Aorta (tissue), 5 donors: ENCODE measurements at regions not wholly inside any gene's neighbourhood (a gene's known extent, or its start where the extent isn't known, plus 50 kb on each side); places are given as distances from the start of the nearest gene placed in this dataset.

Source experiments
- ATAC-seq: fragments of 200-7000 bp; cut with Tn5 transposase; one replicate; pipeline ENCODE4 v1.9.1; 2022; ENCODE audit warnings: moderate library complexity; ENCODE audit not compliant: low FRiP score
- DNase-seq, 2 donors: peaks; one replicate each; pipeline ENCODE4 v3.0.0-alpha.2; 2020
- H3K27ac ChIP-seq, 2 donors: one replicate each; pipeline ENCODE4 v1.5.1; 2013; ENCODE audit warnings: low read length in 2 of 2, mild to moderate bottlenecking in 2 of 2, moderate library complexity in 2 of 2, control low read depth in 1 of 2, inconsistent platforms in 1 of 2, low read depth in 1 of 2
- H3K27me3 ChIP-seq, 2 donors: one replicate each; pipeline ENCODE4 v1.6.1; 2013; ENCODE audit warnings: control low read depth in 1 of 2, low read length in 1 of 2, mild to moderate bottlenecking in 1 of 2, moderate library complexity in 1 of 2; ENCODE audit not compliant: insufficient read depth in 2 of 2, control insufficient read depth in 1 of 2
- H3K36me3 ChIP-seq, 2 donors: one replicate each; pipeline ENCODE4 v1.6.1; 2013; ENCODE audit warnings: control low read depth in 1 of 2, low read length in 1 of 2, mild to moderate bottlenecking in 1 of 2; ENCODE audit not compliant: insufficient read depth in 2 of 2, control insufficient read depth in 1 of 2
- H3K4me1 ChIP-seq, 2 donors: one replicate each; pipeline ENCODE4 v1.6.1; 2013; ENCODE audit warnings: low read length in 2 of 2, control low read depth in 1 of 2, mild to moderate bottlenecking in 1 of 2, moderate library complexity in 1 of 2; ENCODE audit not compliant: insufficient read depth in 2 of 2, control insufficient read depth in 1 of 2
- H3K4me3 ChIP-seq, 2 donors: one replicate each; pipeline ENCODE4 v1.5.1; 2013; ENCODE audit warnings: low read length in 2 of 2, control low read depth in 1 of 2, mild to moderate bottlenecking in 1 of 2
- H3K9me3 ChIP-seq: one replicate; pipeline ENCODE4 v1.6.1; 2013; ENCODE audit warnings: mild to moderate bottlenecking, low read length; ENCODE audit not compliant: control insufficient read depth
- WGBS, 2 donors: extraction: QIAGEN DNeasy Blood & Tissue Kit; methylation state at CpG; one replicate each; pipeline ENCODE4 v1.1.7; 2013; 5-methylcytosine and 5-hydroxymethylcytosine counted together
- intact Hi-C, 2 donors: fragments of 100-400 bp; cut with DNase I; formaldehyde crosslinking; loops; one replicate each; pipeline versions ENCODE4 v1.14.2 to v1.15.0; 2022
- donor health status: healthy with polysubstance abuse.
- donor health status: Bipolar disorder and iron deficiency.
- donor health status: DM: no; HTN: no; CAD: no.
- donor health status: DM: no; HTN: no; CAD: no.
- donor health status: DM: yes; HTN: yes; CAD: no.

DNA sequence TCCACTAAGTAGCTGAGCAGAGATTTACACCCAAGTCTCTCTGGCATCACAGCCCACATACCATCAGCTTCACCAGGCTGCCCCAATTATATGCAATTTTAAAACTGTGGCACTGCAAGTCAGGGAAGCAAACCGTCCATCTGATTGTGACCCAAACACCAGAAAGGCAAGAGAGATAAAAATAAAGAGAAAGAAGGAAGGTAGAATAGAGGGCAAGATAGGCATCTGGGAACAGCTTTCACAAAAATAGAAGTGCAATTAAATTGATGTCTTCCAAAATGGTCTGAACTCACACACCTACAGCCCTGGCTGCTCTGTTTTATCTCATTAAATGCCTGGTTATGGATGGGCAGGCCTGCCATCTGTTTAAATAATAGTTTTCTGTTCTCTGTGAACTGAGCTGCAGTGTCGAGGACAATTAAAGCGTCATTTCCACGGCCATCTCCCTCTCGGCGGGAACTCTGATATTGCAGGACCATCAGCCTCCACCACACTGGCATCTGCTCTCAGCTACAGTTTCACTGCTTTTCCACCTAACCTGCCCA, 509.1 kb downstream of the INHBA start:
- intact Hi-C loops = no loop called here
- DNase-seq (no peak), ATAC-seq (no peak)
- H3K36me3 ChIP-seq = no peaks in the 10 kb centered on the region
- H3K27me3 ChIP-seq = no peaks in the 10 kb centered on the region
- H3K4me3 ChIP-seq = no peak overlapping the region
- H3K27ac ChIP-seq = no peak overlapping the region
- WGBS, 2 donors = 89% methylated on average over 6 of the region's 6 CpGs
- no peaks in the 10 kb centered on the region for H3K9me3 ChIP-seq
- peaks cover 0 to 4% of the 10 kb centered on the region in 2 donors for H3K4me1 ChIP-seq

- intact Hi-C loops = no loop called here
- Histone ChIP-seq H3K4me1 (peaks cover 7 to 10% of the 10 kb centered on the region in 2 donors), H3K9me3 (no peaks in the 10 kb centered on the region), H3K36me3 (no peaks in the 10 kb centered on the region), H3K27ac (peak overlapping the region in 1 of 2 donors; percentile 67), H3K4me3 (no peak overlapping the region), H3K27me3 (no peaks in the 10 kb centered on the region)
- DNase-seq = no peak
- 60 to 64% methylated on average over 2 of the region's 2 CpGs for WGBS, 2 donors
- peak; percentile 20 for ATAC-seq
These were observed 512.3 kb downstream of the INHBA start for GRCh38 chr7:41190581-41190980.

GRCh38 chr7:41189866-41190265, 513.0 kb downstream of the INHBA start:
- ATAC-seq (no peak), DNase-seq (no peak)
- Histone ChIP-seq H3K4me3 (no peak overlapping the region), H3K27ac (peak overlapping the region in 1 of 2 donors; percentile 42), H3K4me1 (peaks cover 7 to 10% of the 10 kb centered on the region in 2 donors), H3K27me3 (no peaks in the 10 kb centered on the region), H3K9me3 (no peaks in the 10 kb centered on the region), H3K36me3 (no peaks in the 10 kb centered on the region)
- intact Hi-C loops = loop anchor here (5.0 to 10.0 kb wide), 2 partner anchors 512 to 515 kb away; partner anchors contain the start of gene INHBA (in 2 of the 2)
- 27 to 32% methylated on average over 2 of the region's 2 CpGs for WGBS, 2 donors

DNA sequence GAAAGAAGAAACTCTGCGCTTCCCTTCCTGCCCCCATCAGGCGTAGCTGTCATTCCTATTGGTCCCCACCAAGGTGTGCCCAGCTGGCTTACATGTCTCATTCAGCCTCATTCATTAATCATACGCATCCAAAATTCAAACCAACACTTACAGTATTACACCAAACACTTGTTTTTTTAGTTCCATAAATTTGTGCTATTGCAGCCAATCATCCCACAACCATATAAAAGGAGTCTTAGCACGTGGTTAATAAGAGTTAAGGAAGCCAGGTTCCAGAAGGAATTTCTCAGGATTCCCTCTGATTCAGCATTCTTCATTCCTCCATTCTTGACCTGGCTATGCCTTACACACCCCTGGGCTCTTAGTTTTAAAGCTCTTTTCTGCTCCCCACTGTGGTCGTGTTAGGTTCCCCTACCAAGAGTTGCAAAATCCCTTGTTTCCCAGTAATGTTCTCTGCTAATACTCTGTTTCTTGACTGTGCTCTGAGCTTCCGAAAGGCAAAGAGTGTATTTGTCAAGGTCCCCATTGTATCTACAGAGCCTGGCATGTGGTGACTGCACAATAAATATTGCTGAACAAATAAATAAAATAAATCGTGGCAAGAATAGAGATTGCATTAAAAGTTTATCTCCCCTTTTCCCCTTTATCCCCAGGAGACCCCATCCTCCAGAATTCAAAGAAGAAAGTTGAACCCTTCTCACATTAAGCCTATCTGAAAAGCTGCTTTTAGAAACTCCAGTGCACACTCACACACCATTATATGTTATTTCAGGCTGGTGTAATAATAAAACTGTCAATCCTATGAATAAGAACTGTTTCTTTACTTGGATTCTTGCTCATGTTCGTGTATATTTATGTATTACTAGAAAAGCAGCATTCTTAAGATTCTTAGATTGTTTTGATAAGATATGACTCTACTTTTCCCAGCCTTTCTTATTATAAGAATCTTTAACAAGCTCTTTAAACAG, 514.4 kb downstream of the INHBA start:
- no peaks in the 10 kb centered on the region for H3K36me3 ChIP-seq
- 36 to 37% methylated on average over 8 of the region's 8 CpGs for WGBS, 2 donors
- H3K9me3 ChIP-seq = no peaks in the 10 kb centered on the region
- DNase-seq = no peak
- H3K27me3 ChIP-seq = no peaks in the 10 kb centered on the region
- intact Hi-C loops = loop anchor here (5.0 to 10.0 kb wide), 2 partner anchors 514 to 516 kb away; partner anchors contain the start of gene INHBA (in 2 of the 2)
- peaks cover 7 to 10% of the 10 kb centered on the region in 2 donors for H3K4me1 ChIP-seq
- no peak overlapping the region for H3K4me3 ChIP-seq
- no peak for ATAC-seq
- H3K27ac ChIP-seq = peak overlapping the region; percentile 45 to 66

- no peaks in the 10 kb centered on the region for H3K9me3 ChIP-seq
- no peaks in the 10 kb centered on the region for H3K36me3 ChIP-seq
- no peak for ATAC-seq
- WGBS, 2 donors = 94% methylated on average over 4 of the region's 4 CpGs
- DNase-seq = no peak
- no peak overlapping the region for H3K4me3 ChIP-seq
- H3K4me1 ChIP-seq = peaks cover 7 to 10% of the 10 kb centered on the region in 2 donors
- H3K27me3 ChIP-seq = no peaks in the 10 kb centered on the region
- intact Hi-C loops = loop anchor here (5.0 to 10.0 kb wide), 2 partner anchors 515 to 517 kb away; partner anchors contain the start of gene INHBA (in 2 of the 2)
- no peak overlapping the region for H3K27ac ChIP-seq
These were observed 515.6 kb downstream of the INHBA start for GRCh38 chr7:41187322-41187721.

- WGBS, 2 donors = 72 to 86% methylated on average over 3 of the region's 3 CpGs
- DNase-seq = no peak
- intact Hi-C loops = loop anchor here (5.0 to 10.0 kb wide), 2 partner anchors 516 to 519 kb away; partner anchors contain the start of gene INHBA (in 2 of the 2)
- Histone ChIP-seq H3K27me3 (no peaks in the 10 kb centered on the region), H3K36me3 (no peaks in the 10 kb centered on the region), H3K9me3 (no peaks in the 10 kb centered on the region), H3K4me1 (peaks cover 7% of the 10 kb centered on the region in 2 donors), H3K4me3 (no peak overlapping the region), H3K27ac (no peak overlapping the region)
- ATAC-seq = no peak
These were observed 517.0 kb downstream of the INHBA start for GRCh38 chr7:41185851-41186250.

DNA sequence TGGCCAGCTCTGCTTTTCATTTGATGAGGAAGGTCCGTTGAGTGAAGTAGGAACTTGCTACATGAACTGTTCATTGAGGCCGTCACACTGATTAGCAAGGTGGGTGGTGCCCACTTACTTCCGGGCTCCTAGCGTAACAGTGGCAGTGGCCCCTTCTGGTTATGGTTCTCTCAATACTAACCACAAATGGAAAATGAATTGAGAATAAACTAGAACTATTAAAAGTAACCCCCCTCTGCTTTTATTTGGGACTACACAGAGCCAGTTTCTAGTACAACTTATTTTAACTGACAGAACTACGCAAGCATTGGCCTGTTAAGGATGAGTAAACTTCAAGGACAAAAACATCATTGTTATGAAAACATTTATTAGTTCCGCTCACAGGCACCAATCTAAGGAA, 519.1 kb downstream of the INHBA start:
- Histone ChIP-seq H3K27me3 (no peaks in the 10 kb centered on the region), H3K27ac (no peak overlapping the region), H3K9me3 (no peaks in the 10 kb centered on the region), H3K36me3 (no peaks in the 10 kb centered on the region), H3K4me3 (no peak overlapping the region), H3K4me1 (peaks cover 6 to 7% of the 10 kb centered on the region in 2 donors)
- intact Hi-C loops = loop anchor here in 1 of 2 donors (10.0 kb wide), 1 partner anchor 521 kb away; the partner anchor contains the start of gene INHBA
- no peak for DNase-seq
- 97 to 98% methylated on average over 6 of the region's 6 CpGs for WGBS, 2 donors
- ATAC-seq = no peak

DNA sequence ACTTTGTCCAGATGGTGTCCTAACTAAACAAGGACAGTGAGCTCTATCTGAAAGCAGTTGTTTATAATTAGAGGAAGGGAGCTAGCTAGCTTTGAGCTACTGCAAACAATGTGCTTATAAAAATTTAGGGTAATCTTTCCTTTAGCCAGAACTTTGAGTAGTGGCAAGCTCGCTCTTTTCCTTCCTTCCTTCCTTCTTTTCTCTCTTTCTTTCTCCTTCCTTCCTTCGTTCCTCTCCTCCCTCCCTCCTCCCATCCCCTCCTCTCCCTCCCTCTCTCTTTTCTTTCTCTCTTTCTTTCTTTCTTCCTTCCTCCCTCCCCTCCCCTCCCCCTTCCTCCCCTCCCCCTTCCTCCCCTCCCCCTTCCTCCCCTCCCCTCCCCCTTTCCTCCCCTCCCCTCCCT, 520.1 kb downstream of the INHBA start:
- H3K27me3 ChIP-seq = no peaks in the 10 kb centered on the region
- WGBS, 2 donors = 84 to 92% methylated on average over 2 of the region's 2 CpGs
- H3K4me1 ChIP-seq = peaks cover 0 to 5% of the 10 kb centered on the region in 2 donors
- no peaks in the 10 kb centered on the region for H3K9me3 ChIP-seq
- no peak overlapping the region for H3K27ac ChIP-seq
- H3K36me3 ChIP-seq = no peaks in the 10 kb centered on the region
- ATAC-seq (no peak), DNase-seq (no peak)
- H3K4me3 ChIP-seq = no peak overlapping the region
- intact Hi-C loops = loop anchor here in 1 of 2 donors (10.0 kb wide), 1 partner anchor 522 kb away; the partner anchor contains the start of gene INHBA
